H9 (cell line): ENCODE measurements at regions not wholly inside any gene's neighbourhood (a gene's known extent, or its start where the extent isn't known, plus 50 kb on each side); places are given as distances from the start of the nearest gene placed in this dataset.

Experiments used
- DNase-seq: peaks from one replicate; pipeline ENCODE4 v3.0.0-alpha.2; 2017
- H2AFZ ChIP-seq: one replicate; pipeline ENCODE4 v1.6.1; 2013; ENCODE audit warnings: mild to moderate bottlenecking, low read length, control low read depth, moderate library complexity
- H2AK5ac ChIP-seq: 2 replicates; pipeline ENCODE4 v1.6.1; 2013; ENCODE audit warnings: low read length, control low read depth, mixed read lengths; ENCODE audit not compliant: insufficient read length
- H2BK120ac ChIP-seq: one replicate; pipeline ENCODE4 v1.6.1; 2013; ENCODE audit warnings: low read depth, mild to moderate bottlenecking, low read length, control low read depth, inconsistent platforms; ENCODE audit not compliant: poor library complexity, severe bottlenecking
- H2BK12ac ChIP-seq: 2 replicates; pipeline ENCODE4 v1.6.1; 2013; ENCODE audit warnings: low read length, control low read depth, mixed read lengths, low read depth; ENCODE audit not compliant: insufficient read length
- H2BK15ac ChIP-seq: 2 replicates; pipeline ENCODE4 v1.6.1; 2013; ENCODE audit warnings: low read depth, low read length, control low read depth
- H2BK20ac ChIP-seq: one replicate; pipeline ENCODE4 v1.6.1; 2013; ENCODE audit warnings: low read depth, mild to moderate bottlenecking, low read length, control low read depth, inconsistent platforms; ENCODE audit not compliant: poor library complexity, severe bottlenecking
- H2BK5ac ChIP-seq: 2 replicates; pipeline ENCODE4 v1.6.1; 2013; ENCODE audit warnings: low read length, control low read depth, mixed read lengths; ENCODE audit not compliant: insufficient read length
- H3K14ac ChIP-seq: 2 replicates; pipeline ENCODE4 v1.6.1; 2013; ENCODE audit warnings: low read length, control low read depth; ENCODE audit not compliant: insufficient read depth
- H3K18ac ChIP-seq: 2 replicates; pipeline ENCODE4 v1.6.1; 2013; ENCODE audit warnings: low read depth, mild to moderate bottlenecking, mixed read lengths, low read length, control low read depth; ENCODE audit not compliant: insufficient read length
- H3K23ac ChIP-seq: 2 replicates; pipeline ENCODE4 v1.6.1; 2013; ENCODE audit warnings: low read length, control low read depth, mixed read lengths, low read depth; ENCODE audit not compliant: insufficient read length
- H3K23me2 ChIP-seq: 2 replicates; pipeline ENCODE4 v1.6.1; 2013; ENCODE audit warnings: low read depth, mild to moderate bottlenecking, mixed read lengths, low read length, control low read depth; ENCODE audit not compliant: insufficient read length, poor library complexity, severe bottlenecking
- H3K27ac ChIP-seq: 2 replicates; pipeline ENCODE4 v1.5.1; 2013; ENCODE audit warnings: low read length, control low read depth, mixed read lengths, low read depth; ENCODE audit not compliant: insufficient read length
- H3K27me3 ChIP-seq: 2 replicates; pipeline ENCODE4 v1.6.1; 2013; ENCODE audit warnings: low read length, control low read depth, inconsistent platforms; ENCODE audit not compliant: insufficient read depth
- H3K4ac ChIP-seq: 2 replicates; pipeline ENCODE4 v1.6.1; 2013; ENCODE audit warnings: low read depth, mild to moderate bottlenecking, control low read depth, inconsistent platforms, low read length, moderate library complexity
- H3K4me1 ChIP-seq: 2 replicates; pipeline ENCODE4 v1.6.1; 2013; ENCODE audit warnings: low read length, control low read depth, inconsistent platforms; ENCODE audit not compliant: insufficient read depth
- H3K4me2 ChIP-seq: 2 replicates; pipeline ENCODE4 v1.6.1; 2013; ENCODE audit warnings: low read length, control low read depth, mixed read lengths; ENCODE audit not compliant: insufficient read length, insufficient read depth
- H3K56ac ChIP-seq: 2 replicates; pipeline ENCODE4 v1.6.1; 2013; ENCODE audit warnings: low read depth, mild to moderate bottlenecking, mixed read lengths, low read length, control low read depth; ENCODE audit not compliant: insufficient read length
- H3K79me1 ChIP-seq: 2 replicates; pipeline ENCODE4 v1.6.1; 2013; ENCODE audit warnings: low read depth, mild to moderate bottlenecking, moderate library complexity, low read length, control low read depth, inconsistent platforms; ENCODE audit not compliant: insufficient read depth, poor library complexity, severe bottlenecking
- H3K79me2 ChIP-seq: 2 replicates; pipeline ENCODE4 v1.6.1; 2013; ENCODE audit warnings: low read length, control low read depth, inconsistent platforms; ENCODE audit not compliant: insufficient read depth
- H3K9ac ChIP-seq: 2 replicates; pipeline ENCODE4 v1.6.1; 2013; ENCODE audit warnings: low read length, control low read depth, mixed read lengths; ENCODE audit not compliant: insufficient read length; ENCODE audit errors: extremely low read depth
- H3K9me3 ChIP-seq: one replicate; pipeline ENCODE4 v1.6.1; 2013; ENCODE audit warnings: low read depth, low read length, inconsistent platforms; ENCODE audit not compliant: control insufficient read depth
- H3T11ph ChIP-seq: one replicate; pipeline ENCODE4 v1.6.1; 2013; ENCODE audit warnings: mild to moderate bottlenecking, low read length, control low read depth, inconsistent platforms
- H4K20me1 ChIP-seq: one replicate; pipeline ENCODE4 v1.6.1; 2013; ENCODE audit not compliant: control insufficient read depth, insufficient read length, insufficient read depth
- H4K5ac ChIP-seq: 2 replicates; pipeline ENCODE4 v1.6.1; 2013; ENCODE audit warnings: low read depth, mild to moderate bottlenecking, mixed read lengths, low read length, control low read depth; ENCODE audit not compliant: insufficient read length
- H4K8ac ChIP-seq: replicated peaks from 2 replicates; pipeline ENCODE4 v1.6.1; 2013; ENCODE audit warnings: low read length, control low read depth, mixed read lengths, low read depth; ENCODE audit not compliant: insufficient read length
- H4K91ac ChIP-seq: 2 replicates; pipeline ENCODE4 v1.6.1; 2013; ENCODE audit warnings: low read depth, mild to moderate bottlenecking, moderate library complexity, mixed read lengths, low read length, control low read depth; ENCODE audit not compliant: insufficient read length
- H3K27ac Mint-ChIP-seq, 3 experiments: 2 replicates in 2 of 3; 3 replicates in 1 of 3; pipeline ENCODE4 v1.8.0; 2020 to 2021; ENCODE audit warnings: mixed read lengths in 3 of 3, mild to moderate bottlenecking in 1 of 3, moderate library complexity in 1 of 3
- H3K27me3 Mint-ChIP-seq: 2 replicates; pipeline ENCODE4 v1.8.0; 2021; ENCODE audit warnings: low read depth, mild to moderate bottlenecking, moderate library complexity, mixed read lengths
- H3K36me3 Mint-ChIP-seq, 3 experiments: 2 replicates in 2 of 3; 3 replicates in 1 of 3; pipeline ENCODE4 v1.8.0; 2020 to 2021; ENCODE audit warnings: low read depth in 3 of 3, mixed read lengths in 3 of 3; ENCODE audit not compliant: insufficient read depth in 1 of 3
- H3K4me1 Mint-ChIP-seq, 2 experiments: 2 replicates each; pipeline ENCODE4 v1.8.0; 2020; ENCODE audit warnings: mixed read lengths in 2 of 2
- H3K4me3 Mint-ChIP-seq, 2 experiments: 2 replicates in 1 of 2; 3 replicates in 1 of 2; pipeline ENCODE4 v1.8.0; 2020 to 2021; ENCODE audit warnings: mild to moderate bottlenecking in 2 of 2, mixed read lengths in 2 of 2, moderate library complexity in 1 of 2
- H3K9me3 Mint-ChIP-seq, 2 experiments: 2 replicates in 1 of 2; 3 replicates in 1 of 2; pipeline ENCODE4 v1.8.0; 2020; ENCODE audit warnings: mild to moderate bottlenecking in 2 of 2, mixed read lengths in 2 of 2, moderate library complexity in 1 of 2
- CTCF ChIP-seq: fragments of 200-600 bp; sonication (generic); conservative IDR thresholded peaks from 3 replicates; pipeline ENCODE4 v1.8.0; 2021; ENCODE audit warnings: antibody characterized with exemption, mild to moderate bottlenecking
- WGBS: extraction: QIAGEN DNeasy Blood & Tissue Kit; methylation state at CpG from one replicate; pipeline ENCODE4 v1.1.7; 2013; ENCODE audit warnings: missing lambda C conversion rate, low lambda C conversion rate, mixed read lengths; ENCODE audit not compliant: insufficient read length; ENCODE audit errors: extremely low coverage; 5-methylcytosine and 5-hydroxymethylcytosine counted together

- Histone ChIP-seq H2BK20ac (no peak overlapping the region), H3K9ac (no peak overlapping the region), H3K27me3 (no peaks in the 10 kb centered on the region), H3K56ac (no peak overlapping the region), H3K23ac (no peak overlapping the region), H3K18ac (no peak overlapping the region), H3K14ac (no peak overlapping the region), H2BK12ac (no peak overlapping the region), H2BK5ac (no peak overlapping the region), H2BK120ac (no peak overlapping the region), H3K4me2 (no peak overlapping the region), H3K27ac (no peak overlapping the region), H3K79me1 (no peaks in the 10 kb centered on the region), H3K79me2 (no peaks in the 10 kb centered on the region), H3K23me2 (no peaks in the 10 kb centered on the region), H4K8ac (no peak overlapping the region), H2BK15ac (no peak overlapping the region), H3K4me1 (0 out of 2 replicates have a peak, but pooled peaks cover 4% of the 10 kb centered on the region), H3K9me3 (no peaks in the 10 kb centered on the region), H2AFZ (no peak overlapping the region), H4K20me1 (no peaks in the 10 kb centered on the region), H4K5ac (no peak overlapping the region), H3T11ph (no peak overlapping the region), H3K4ac (no peak overlapping the region), H2AK5ac (no peak overlapping the region), H4K91ac (no peak overlapping the region)
- no peak for DNase-seq
- no peak for TF ChIP-seq CTCF
- Mint-ChIP-seq H3K36me3 (no peaks in the 10 kb centered on the region), H3K27me3 (no peaks in the 10 kb centered on the region), H3K27ac (no peak overlapping the region), H3K4me3 (no peak overlapping the region), H3K9me3 (no peaks in the 10 kb centered on the region), H3K4me1 (peaks cover 15 to 18% of the 10 kb centered on the region in 2 experiments)
- no CpG with 5 or more reads among the region's 4 CpGs for WGBS
These were observed 262.5 kb downstream of the RHOU start for GRCh38 chr1:228997721-228998144.
